ENCODE measurements at regions not wholly inside any gene's neighbourhood (a gene's known extent, or its start where the extent isn't known, plus 50 kb on each side); places are given as distances from the start of the nearest gene placed in this dataset.
"Not testable (repeated sequence)": the region's sequence is repeated elsewhere in the genome, so short reads cannot be mapped to it uniquely, and the experiment has no call there.

DNA sequence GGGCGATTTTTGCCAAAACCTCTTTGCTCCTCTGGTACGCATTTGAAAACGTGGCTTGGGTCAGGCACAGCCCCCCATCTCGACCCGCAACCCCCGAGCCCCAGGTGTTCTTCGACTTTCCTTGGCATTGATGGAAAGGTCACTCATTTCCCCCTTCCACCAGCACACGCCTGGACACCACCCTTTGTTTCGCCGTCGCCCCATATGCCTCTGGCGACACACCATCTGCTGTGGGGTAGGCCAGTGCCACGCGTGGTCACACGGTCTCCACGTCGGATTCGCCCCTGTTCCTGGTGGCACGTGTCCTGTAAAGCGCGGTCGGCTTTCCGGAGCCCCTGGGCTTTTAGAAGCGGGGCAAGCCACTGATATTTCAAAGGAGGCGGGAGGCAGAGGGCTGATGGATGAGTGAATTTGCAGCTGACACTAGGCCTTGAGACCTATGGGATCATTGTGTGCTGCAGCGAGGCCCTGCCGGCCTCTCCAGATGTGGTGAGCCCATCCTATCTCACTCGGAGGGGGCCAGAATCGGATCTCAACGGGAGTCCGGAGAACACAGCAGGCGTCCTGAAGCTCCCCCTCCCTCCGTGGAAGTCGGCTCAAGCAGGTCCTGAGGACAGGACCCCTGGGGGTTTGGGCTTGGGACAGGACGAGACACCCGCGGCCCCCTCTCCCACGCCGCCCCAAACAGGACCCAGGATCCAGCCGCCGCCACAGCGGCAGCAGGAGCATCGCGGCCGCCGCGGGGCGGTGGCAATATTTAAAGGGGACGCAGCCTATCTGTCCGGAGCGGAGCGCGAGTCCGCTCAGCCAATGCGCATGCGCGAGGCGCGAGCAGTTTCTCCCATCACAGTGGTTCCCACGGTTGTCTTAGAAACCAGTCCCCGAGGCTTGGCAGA, 100.0 kb upstream of the FOXD4L5 start:
- TF ChIP-seq POLR2A (IDR thresholded peaks at IDR 0.05; ENCODE audit: low read length); GATA1 (IDR thresholded peaks at IDR 0.05; ENCODE audit: low read depth, low read length): not testable (repeated sequence)
